ENCODE measurements at regions not wholly inside any gene's neighbourhood (a gene's known extent, or its start where the extent isn't known, plus 50 kb on each side); places are given as distances from the start of the nearest gene placed in this dataset.

- no peak for TF ChIP-seq CTCF (IDR thresholded peaks at IDR 0.05)
- TF ChIP-seq POLR2AphosphoS5 (IDR thresholded peaks at IDR 0.05), result no peak
- no peak for TF ChIP-seq POLR2A (IDR thresholded peaks at IDR 0.05)
Observed at GRCh38 chr1:164440232-164440631, 118.8 kb upstream of the PBX1 start.
